Hepatocyte (in vitro differentiated cells): ENCODE measurements at regions not wholly inside any gene's neighbourhood (a gene's known extent, or its start where the extent isn't known, plus 50 kb on each side); places are given as distances from the start of the nearest gene placed in this dataset.

Source experiments
- EZH2 ChIP-seq: fragments of 200-600 bp; sonication (generic); IDR thresholded peaks from 2 replicates; pipeline ENCODE4 v1.6.1; 2016; ENCODE audit warnings: antibody characterized with exemption, mild to moderate bottlenecking, borderline replicate concordance
- EZH2phosphoT487 ChIP-seq: fragments of 200-600 bp; sonication (generic); IDR thresholded peaks from one replicate; pipeline ENCODE4 v1.6.1; 2018; ENCODE audit warnings: antibody characterized with exemption, mild to moderate bottlenecking, low read depth, moderate library complexity; ENCODE audit not compliant: unreplicated experiment, severe bottlenecking
- TF ChIP-seq, protein P1 (sequence below): fragments of 200-600 bp; sonication (generic); IDR thresholded peaks from 2 replicates; pipeline ENCODE4 v1.5.1; 2016; ENCODE audit warnings: antibody characterized with exemption, mild to moderate bottlenecking; ENCODE audit not compliant: poor library complexity

DNA sequence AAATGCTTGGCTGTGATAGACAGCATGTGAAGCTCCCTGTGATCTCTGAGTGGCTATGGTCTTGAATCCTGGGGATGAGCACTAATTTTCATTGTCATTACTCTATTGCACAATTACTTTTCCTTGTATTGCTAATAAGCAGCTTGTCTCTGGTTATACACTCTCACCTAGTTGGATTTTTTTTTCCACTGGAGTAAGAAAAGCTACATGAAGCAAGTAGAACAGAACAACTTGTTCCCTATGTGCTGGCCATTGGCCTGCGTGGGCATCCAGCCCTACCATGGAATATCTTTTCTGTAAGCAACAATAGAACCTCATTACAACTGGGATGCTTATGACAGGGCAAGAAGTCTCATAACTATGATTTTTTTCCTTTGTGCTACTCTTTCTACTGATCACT is 807.4 kb downstream of the TNS3 start:
- TF ChIP-seq, protein P1, sequence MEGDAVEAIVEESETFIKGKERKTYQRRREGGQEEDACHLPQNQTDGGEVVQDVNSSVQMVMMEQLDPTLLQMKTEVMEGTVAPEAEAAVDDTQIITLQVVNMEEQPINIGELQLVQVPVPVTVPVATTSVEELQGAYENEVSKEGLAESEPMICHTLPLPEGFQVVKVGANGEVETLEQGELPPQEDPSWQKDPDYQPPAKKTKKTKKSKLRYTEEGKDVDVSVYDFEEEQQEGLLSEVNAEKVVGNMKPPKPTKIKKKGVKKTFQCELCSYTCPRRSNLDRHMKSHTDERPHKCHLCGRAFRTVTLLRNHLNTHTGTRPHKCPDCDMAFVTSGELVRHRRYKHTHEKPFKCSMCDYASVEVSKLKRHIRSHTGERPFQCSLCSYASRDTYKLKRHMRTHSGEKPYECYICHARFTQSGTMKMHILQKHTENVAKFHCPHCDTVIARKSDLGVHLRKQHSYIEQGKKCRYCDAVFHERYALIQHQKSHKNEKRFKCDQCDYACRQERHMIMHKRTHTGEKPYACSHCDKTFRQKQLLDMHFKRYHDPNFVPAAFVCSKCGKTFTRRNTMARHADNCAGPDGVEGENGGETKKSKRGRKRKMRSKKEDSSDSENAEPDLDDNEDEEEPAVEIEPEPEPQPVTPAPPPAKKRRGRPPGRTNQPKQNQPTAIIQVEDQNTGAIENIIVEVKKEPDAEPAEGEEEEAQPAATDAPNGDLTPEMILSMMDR: no peak
- TF ChIP-seq EZH2phosphoT487 (no peak), EZH2 (no peak)
